Stimulated activated CD8-positive, alpha-beta memory T cell treated with anti-CD3 and anti-CD28 coated beads, Interleukin-4, amount 100 ng/mL, for 48 hours (primary cell): ENCODE measurements at regions not wholly inside any gene's neighbourhood (a gene's known extent, or its start where the extent isn't known, plus 50 kb on each side); places are given as distances from the start of the nearest gene placed in this dataset.
A peak's percentile ranks its signal among the peaks of the same experiment; 100 is the strongest.

ENCODE experiments used
- DNase-seq: peaks from one replicate; pipeline ENCODE4 v3.0.0-alpha.2; 2020

DNA sequence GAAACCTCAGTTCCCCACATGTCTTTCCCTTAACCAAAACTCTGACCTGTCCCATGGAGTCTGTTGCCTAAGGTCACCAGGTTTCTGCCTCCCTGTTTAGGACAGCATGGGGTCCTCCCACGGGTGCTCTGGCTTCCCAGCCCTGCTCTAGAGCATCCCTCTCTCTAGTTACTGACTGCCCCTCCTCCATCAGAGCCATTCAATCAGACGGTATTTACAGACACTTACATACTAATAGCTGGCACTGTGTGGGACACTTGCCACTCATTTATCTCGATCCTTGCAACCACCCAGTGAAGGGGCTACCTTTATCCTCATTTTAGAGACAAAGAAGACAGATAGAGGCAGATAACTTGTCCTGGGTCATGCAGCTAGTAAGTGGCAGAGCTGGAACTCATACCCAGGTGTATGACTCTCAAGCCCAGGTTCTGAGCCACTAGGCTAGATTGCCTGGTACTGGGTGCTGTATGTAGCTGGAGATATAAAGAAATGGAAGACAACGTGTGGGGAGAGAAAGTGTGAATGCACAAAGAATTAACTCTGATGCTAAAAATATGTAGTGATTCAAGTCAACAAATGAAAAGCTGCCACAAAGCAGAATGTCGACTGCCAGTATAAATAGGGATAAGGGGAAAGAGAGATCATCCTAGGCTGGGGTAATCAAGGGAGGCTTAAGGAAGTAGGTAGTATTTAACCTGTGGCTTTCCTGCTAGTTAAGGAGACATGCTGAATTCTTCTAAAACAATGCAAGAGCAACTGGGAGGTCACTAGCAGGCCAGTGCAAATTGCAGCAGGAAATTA lies 52.5 kb upstream of the PDE8B start:
- no peak for DNase-seq

DNA sequence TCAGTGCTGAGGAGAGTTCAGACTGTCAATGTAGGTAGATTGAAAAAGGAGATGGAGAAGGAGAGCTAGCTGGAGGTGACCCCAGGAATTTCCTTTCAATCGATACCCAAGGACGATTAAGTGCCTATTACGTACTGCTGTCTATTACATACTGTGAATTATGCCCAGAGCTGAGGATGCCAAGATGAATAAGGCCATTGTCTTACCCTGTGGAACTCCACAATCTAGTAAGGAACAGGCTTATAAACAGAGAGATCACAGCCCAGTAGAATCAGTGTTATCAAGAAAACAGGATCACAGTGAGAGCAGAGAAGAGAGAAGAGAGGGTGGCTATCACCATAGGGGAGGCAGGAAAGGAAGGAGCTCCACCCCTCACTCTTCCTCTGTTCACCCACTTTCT lies 54.1 kb upstream of the PDE8B start:
- DNase-seq: no peak

DNA sequence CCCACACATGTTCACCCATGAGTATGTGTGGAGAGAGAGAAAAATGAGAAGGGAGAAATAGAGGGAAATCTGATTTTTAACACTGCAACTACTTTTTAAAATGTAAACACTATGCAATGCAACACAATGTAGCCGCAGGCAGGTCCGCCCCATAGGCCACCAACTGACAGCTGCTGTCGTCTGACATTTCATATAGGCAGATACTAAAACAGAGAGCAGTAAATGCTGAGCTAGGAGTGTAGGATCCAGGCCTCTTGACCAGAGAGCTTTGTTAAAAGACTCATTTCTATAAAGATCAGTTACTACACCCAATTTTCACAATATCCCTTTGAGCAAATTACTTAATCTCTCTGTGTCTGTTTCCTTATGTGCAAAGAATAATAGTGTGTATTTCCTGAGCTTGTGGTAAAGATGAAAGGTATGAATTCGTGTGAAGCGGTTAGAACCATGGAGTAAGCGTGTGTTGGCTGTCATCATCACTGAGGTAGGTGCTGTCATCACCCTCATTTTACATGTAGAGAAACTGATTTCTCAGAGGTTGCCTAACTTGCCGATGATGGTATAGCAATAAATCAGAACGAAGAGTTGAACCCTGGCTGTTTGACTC lies 55.2 kb upstream of the PDE8B start:
- no peak for DNase-seq

DNA sequence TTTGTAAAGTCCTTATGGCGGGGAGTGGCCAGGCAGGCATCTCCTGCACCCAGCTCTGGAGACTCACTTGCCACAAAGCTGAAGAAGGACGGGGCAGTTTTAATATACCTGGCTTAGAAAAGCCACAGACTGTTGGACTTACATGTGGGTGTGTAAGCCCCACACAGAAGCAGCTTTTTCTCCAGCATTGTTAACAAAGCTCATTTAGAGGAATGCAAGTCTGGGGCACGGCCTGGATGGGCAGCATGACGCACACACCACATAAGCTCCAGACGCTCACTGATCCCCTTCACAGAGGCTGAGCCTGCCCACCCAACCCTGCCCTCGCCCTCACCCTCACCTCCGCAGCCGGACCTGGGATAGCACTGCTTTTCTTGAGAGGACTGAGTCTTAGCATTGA lies 58.0 kb upstream of the PDE8B start:
- DNase-seq: no peak

DNA sequence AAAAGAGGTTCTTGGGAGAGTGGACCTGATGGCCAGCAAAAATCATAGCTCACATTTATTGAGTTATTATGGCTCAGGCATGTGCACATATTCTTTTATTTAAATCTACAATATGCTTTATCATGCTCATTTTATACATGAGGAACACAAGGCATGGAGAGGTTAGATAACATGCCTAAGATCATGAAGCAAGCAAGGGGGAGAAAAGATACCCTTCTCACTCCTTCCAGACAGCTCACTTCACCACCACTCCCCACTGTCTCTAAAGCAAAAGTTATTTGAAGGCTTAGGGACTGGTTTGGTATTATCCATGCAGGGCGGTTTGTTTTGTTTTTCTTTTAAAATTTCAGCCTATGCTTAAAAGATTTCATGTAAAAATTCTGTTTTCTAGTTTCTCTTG lies 59.0 kb upstream of the PDE8B start:
- no peak for DNase-seq

DNA sequence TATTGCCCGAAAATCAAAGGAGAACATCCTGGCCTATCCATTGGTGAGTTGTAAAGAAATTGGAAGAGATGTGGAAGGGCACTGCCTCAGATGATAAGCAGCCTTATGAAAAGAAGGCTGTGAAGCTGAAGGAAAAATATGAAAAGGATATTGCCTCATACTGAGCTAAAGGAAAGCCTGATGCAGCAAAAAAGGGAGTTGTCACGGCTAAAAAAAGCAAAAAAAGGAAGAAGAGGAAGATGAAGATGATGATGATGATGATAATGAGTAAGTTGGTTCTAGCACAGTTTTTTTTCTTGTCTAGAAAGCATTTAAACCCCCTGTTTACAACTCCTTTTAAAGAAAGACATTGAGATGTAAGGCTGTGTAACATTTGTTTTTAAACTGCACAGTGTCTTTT lies 59.8 kb upstream of the ZBED3 start:
- DNase-seq: no peak

DNA sequence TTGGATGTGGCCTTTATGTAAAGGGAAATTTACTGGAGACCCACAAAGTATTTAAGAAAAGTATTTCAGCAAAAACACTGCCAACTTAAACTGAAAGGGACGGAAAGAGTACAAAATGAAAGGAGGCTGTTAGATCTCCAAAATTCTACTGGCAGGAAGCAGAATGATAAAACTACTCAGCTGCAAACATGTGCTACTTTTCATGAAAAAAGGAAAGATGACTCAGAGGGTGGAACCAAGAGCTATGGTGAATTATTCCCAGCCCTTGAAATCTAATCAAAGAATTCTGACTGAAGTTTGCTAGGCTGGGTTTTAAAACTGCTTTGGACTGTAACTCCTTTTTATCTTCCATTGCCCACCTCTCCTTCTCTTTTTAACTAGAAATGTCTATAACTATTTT lies 58.6 kb upstream of the ZBED3 start:
- no peak for DNase-seq

DNA sequence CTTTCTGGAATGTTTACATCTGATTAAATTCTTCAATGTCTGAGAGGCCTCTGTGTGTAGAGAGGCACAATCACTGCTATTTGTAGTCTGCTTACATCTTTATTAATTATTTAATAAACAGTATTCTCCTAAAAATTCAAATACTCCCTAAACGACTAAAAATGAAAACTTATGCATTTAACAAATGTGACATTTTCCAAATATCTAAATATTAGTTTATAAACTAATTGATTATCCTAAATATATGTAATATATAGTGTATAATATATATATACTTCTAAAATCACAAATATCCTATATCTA lies 57.7 kb upstream of the ZBED3 start:
- DNase-seq: no peak

DNA sequence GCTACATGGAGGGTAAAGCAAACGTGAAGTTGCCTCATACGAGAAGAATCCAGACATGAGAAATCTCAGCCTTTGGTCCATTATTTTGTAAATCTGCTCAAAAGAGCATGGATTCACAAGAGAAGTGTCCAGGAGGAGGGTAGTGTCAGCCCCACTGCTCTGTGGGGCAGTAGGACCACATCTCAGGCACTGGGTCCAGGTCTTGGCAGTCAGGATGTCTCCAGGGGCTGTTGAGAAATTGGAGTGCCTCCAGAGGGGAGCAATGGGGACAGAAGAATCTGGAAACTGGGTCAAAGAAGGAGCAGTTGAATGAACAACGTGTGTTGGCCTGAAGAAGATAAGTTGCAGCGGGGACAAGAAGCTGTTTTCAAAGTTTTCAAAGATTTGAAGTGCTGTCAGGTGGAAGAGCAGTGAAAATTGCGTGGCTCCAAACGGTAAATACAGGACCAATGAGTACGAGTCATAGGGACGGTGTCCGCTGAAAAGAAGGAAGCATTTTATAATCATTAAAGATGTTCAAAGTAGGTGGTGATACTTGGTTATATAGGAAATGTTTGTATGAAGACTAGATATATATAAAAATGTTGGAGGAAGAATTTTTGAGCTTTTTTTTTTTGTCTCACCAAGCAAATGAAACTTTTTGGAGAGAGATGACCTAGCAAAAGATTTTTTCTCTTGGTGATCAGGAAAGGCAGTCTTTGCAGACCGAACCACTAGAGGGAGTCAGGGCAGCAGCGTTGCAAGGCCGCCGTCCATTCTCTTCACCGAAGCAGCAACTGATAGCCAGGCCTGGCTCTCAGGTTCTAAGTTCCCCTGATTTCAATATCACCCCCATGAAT lies 57.1 kb upstream of the ZBED3 start:
- DNase-seq: peak; percentile 70

DNA sequence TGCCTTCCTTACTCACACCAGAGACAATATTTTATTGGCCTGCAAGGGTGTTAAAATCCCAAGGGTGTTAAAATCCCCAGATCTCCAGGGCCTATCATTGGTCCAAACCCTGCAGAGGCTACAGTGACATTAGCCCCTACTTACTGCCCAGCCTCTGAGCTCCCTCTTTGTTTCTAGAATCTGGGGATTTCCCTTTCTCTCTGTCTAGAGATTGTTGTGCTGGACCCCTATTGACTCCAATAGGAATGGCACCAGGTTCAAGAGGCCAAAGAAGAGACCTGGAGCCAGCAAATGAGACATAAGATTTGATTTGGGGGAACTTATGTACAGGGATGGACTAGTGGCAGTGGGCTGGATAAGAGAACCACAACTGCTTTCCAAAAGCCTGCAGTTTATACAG lies 53.3 kb upstream of the ZBED3 start:
- DNase-seq: no peak

DNA sequence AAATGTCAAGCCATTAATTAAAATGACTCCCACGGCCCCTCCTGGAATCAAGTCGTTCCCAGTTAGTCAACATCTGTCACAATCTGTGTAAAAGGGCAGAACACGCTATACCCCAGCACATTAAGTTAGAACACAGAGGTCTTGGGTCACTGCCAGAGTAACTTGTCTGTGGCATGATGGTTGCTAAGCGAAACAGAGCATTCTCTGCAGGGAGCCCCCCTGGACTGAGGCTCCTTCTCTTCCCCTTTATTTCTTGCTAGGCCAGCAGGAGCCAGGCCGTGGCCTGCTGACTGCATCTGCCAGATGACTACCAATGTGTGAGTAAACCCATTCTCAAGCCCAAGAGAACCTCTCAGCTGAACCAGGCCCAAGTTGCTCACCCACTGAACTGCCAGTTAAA lies 51.9 kb upstream of the ZBED3 start:
- DNase-seq: no peak
